CD14-positive monocyte (primary cell): ENCODE measurements at regions not wholly inside any gene's neighbourhood (a gene's known extent, or its start where the extent isn't known, plus 50 kb on each side); places are given as distances from the start of the nearest gene placed in this dataset.

Experiments used
- DNase-seq, 3 donors: peaks; one replicate each; pipeline ENCODE4 v3.0.0-alpha.2; 2011 to 2022
- H2AFZ ChIP-seq: 2 replicates; pipeline ENCODE4 v1.6.0; 2012; ENCODE audit warnings: mild to moderate bottlenecking, low read depth, low read length, inconsistent platforms; ENCODE audit not compliant: insufficient read depth, poor library complexity, severe bottlenecking
- H3K27ac ChIP-seq, 2 donors: 1 replicate in 1 of 2; 2 replicates in 1 of 2; pipeline ENCODE4 v1.5.1; 2012 to 2013; ENCODE audit warnings: low read length in 2 of 2, control low read depth in 1 of 2, inconsistent platforms in 1 of 2, low read depth in 1 of 2, mild to moderate bottlenecking in 1 of 2
- H3K27me3 ChIP-seq, 2 donors: one replicate each; pipeline versions ENCODE4 v1.6.0 to v1.6.1; 2011 to 2013; ENCODE audit warnings: low read length in 2 of 2; ENCODE audit not compliant: control insufficient read depth in 2 of 2, insufficient read depth in 2 of 2
- H3K36me3 ChIP-seq, 2 donors: replicated peaks in 1 of 2; 1 replicate in 1 of 2; 2 replicates in 1 of 2; pipeline versions ENCODE4 v1.5.1 to v1.6.1; 2012 to 2013; ENCODE audit warnings: low read length in 2 of 2, control low read depth in 1 of 2, inconsistent platforms in 1 of 2, mild to moderate bottlenecking in 1 of 2; ENCODE audit not compliant: insufficient read depth in 2 of 2, control insufficient read depth in 1 of 2
- H3K4me1 ChIP-seq, 2 donors: 1 replicate in 1 of 2; 2 replicates in 1 of 2; pipeline versions ENCODE4 v1.5.1 to v1.6.1; 2012 to 2013; ENCODE audit warnings: low read length in 2 of 2, control low read depth in 1 of 2, inconsistent platforms in 1 of 2, mild to moderate bottlenecking in 1 of 2, moderate library complexity in 1 of 2; ENCODE audit not compliant: insufficient read depth in 2 of 2, control insufficient read depth in 1 of 2
- H3K4me2 ChIP-seq: replicated peaks from 2 replicates; pipeline ENCODE3; 2012; ENCODE audit warnings: low read length, moderate library complexity, mild to moderate bottlenecking; ENCODE audit not compliant: poor library complexity, severe bottlenecking; ENCODE audit errors: extremely low read depth
- H3K4me3 ChIP-seq, 3 experiments: fragments of 200-600 bp in 1 of 3; sonication (generic) in 1 of 3; replicated peaks in 1 of 3; 1 replicate in 2 of 3; 2 replicates in 1 of 3; pipeline ENCODE4 v1.5.1; 2011 to 2013; ENCODE audit warnings: low read length in 3 of 3, mild to moderate bottlenecking in 3 of 3, control low read depth in 2 of 3, low read depth in 2 of 3, inconsistent platforms in 1 of 3, moderate library complexity in 1 of 3
- H3K79me2 ChIP-seq: 2 replicates; pipeline ENCODE4 v1.6.0; 2012; ENCODE audit warnings: mild to moderate bottlenecking, control low read depth, inconsistent platforms, low read length, moderate library complexity; ENCODE audit not compliant: insufficient read depth
- H3K9ac ChIP-seq: 2 replicates; pipeline ENCODE4 v1.6.0; 2017; ENCODE audit warnings: low read length, mild to moderate bottlenecking; ENCODE audit not compliant: insufficient read depth, poor library complexity, severe bottlenecking
- H3K9me3 ChIP-seq, 2 donors: replicated peaks in 1 of 2; 1 replicate in 1 of 2; 2 replicates in 1 of 2; pipeline versions ENCODE4 v1.5.1 to v1.6.1; 2012 to 2013; ENCODE audit warnings: low read length in 2 of 2, control low read depth in 1 of 2; ENCODE audit not compliant: control insufficient read depth in 1 of 2, insufficient read depth in 1 of 2
- H4K20me1 ChIP-seq: 2 replicates; pipeline ENCODE4 v1.6.0; 2012; ENCODE audit warnings: mild to moderate bottlenecking, low read length, control low read depth, moderate library complexity; ENCODE audit not compliant: insufficient read depth
- H3K27ac Mint-ChIP-seq, 7 donors: one replicate each; pipeline ENCODE4 v1.8.0; 2020; ENCODE audit warnings: mild to moderate bottlenecking in 7 of 7, mixed read lengths in 7 of 7, moderate library complexity in 6 of 7, inconsistent platforms in 2 of 7
- H3K27me3 Mint-ChIP-seq, 3 donors: one replicate each; pipeline ENCODE4 v1.8.0; 2021 to 2022; ENCODE audit warnings: low read depth in 3 of 3, mild to moderate bottlenecking in 3 of 3, mixed read lengths in 3 of 3, moderate library complexity in 3 of 3, inconsistent platforms in 1 of 3
- H3K36me3 Mint-ChIP-seq, 2 donors: one replicate each; pipeline ENCODE4 v1.8.0; 2020; ENCODE audit warnings: mixed read lengths in 2 of 2, inconsistent platforms in 1 of 2, mild to moderate bottlenecking in 1 of 2
- H3K4me1 Mint-ChIP-seq: one replicate; pipeline ENCODE4 v1.8.0; 2020; ENCODE audit warnings: mild to moderate bottlenecking, mixed read lengths
- H3K4me3 Mint-ChIP-seq, 2 donors: one replicate each; pipeline ENCODE4 v1.8.0; 2020; ENCODE audit warnings: mild to moderate bottlenecking in 2 of 2, mixed read lengths in 2 of 2, moderate library complexity in 1 of 2
- H3K9me3 Mint-ChIP-seq, 7 donors: one replicate each; pipeline ENCODE4 v1.8.0; 2020 to 2022; ENCODE audit warnings: mixed read lengths in 7 of 7, mild to moderate bottlenecking in 6 of 7, moderate library complexity in 6 of 7, inconsistent platforms in 2 of 7
- CTCF ChIP-seq: fragments of 200-600 bp; IDR thresholded peaks from one replicate; pipeline ENCODE4 v1.8.0; 2022; ENCODE audit warnings: antibody characterized with exemption, mild to moderate bottlenecking
- WGBS: methylation state at CpG from one replicate; pipeline ENCODE4 v1.1.5; 2013; ENCODE audit warnings: missing lambda C conversion rate; ENCODE audit not compliant: insufficient coverage; 5-methylcytosine and 5-hydroxymethylcytosine counted together
- intact Hi-C, 2 donors: fragments of 100-400 bp; cut with micrococcal nuclease; formaldehyde crosslinking; loops; one replicate each; pipeline versions ENCODE4 v1.15.0 to v1.15.1; 2023

DNA sequence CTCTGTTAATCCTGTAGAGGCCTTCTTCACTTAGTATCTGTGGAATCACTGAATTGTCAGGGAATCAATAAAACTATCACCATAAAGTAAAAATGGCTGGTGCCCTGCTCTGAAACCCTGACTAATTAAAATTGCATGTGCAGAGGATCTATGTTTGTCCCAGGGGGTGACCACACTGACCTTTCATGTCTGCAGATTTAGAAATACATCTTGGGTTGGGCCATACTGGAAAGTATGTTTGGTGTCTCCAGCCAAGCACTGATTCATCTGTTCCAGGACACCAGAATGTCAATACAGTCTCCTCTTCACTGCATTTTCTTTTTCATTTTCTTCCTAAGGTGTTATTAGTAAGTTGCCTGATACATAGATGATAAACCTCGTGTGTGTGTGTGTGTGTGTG is 490.9 kb upstream of the INTU start:
- intact Hi-C loops, result no loop called here
- Histone ChIP-seq H3K27me3 (no peaks in the 10 kb centered on the region), H3K27ac (no peak overlapping the region), H3K9ac (no peak overlapping the region), H3K36me3 (no peaks in the 10 kb centered on the region), H4K20me1 (no peaks in the 10 kb centered on the region), H2AFZ (no peak overlapping the region), H3K9me3 (peaks cover 0 to 3% of the 10 kb centered on the region in 2 donors), H3K79me2 (no peaks in the 10 kb centered on the region), H3K4me3 (no peak overlapping the region), H3K4me1 (no peaks in the 10 kb centered on the region), H3K4me2 (no peak overlapping the region)
- DNase-seq, result no peak
- Mint-ChIP-seq H3K4me3 (no peak overlapping the region), H3K9me3 (peaks cover 0 to 4% (median 0%) of the 10 kb centered on the region in 7 donors), H3K27me3 (peaks cover 0 to 1% (median 0%) of the 10 kb centered on the region in 3 donors), H3K27ac (no peak overlapping the region), H3K36me3 (no peaks in the 10 kb centered on the region), H3K4me1 (no peaks in the 10 kb centered on the region)
- no peak for TF ChIP-seq CTCF
- no CpG with 5 or more reads among the region's 1 CpG for WGBS

DNA sequence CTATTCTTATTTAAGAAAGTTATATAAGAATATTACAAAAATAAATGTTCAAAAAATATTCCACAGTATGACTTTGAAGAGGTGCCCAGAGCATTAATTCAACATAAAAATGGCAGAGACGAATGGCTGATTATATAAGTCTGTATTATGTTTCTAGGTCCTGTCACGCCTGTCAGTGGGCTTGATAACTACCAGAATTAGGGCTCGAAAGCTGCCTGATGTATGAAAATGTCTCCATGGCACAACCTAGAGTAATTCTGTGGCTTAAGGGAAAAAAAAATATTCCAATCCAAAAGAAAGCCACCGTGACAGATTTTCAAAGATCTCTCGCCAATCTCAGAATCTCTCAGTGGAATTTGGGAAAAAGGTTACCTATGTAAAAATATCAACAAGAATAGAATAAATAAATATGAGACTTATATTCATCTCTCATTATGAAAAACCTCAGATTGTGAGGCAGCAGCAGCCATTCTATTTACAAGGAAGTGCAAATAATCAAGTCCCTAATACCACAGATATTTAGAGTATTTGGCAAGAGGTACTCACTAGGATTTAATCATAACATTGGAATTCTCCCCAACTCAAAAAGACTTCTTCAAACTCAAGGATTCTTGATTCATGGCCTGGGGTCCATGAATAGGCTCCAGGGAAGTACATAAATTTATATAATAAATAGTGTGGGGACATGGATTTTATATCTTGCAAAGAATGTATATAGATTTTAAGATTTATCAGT is 489.1 kb upstream of the INTU start:
- peaks cover 0 to 3% of the 10 kb centered on the region in 2 donors for H3K9me3 ChIP-seq
- no CpG with 5 or more reads among the region's 5 CpGs for WGBS
- H3K4me3 ChIP-seq, result no peak overlapping the region
- H3K79me2 ChIP-seq, result no peaks in the 10 kb centered on the region
- Mint-ChIP-seq H3K27ac (no peak overlapping the region), H3K4me1 (no peaks in the 10 kb centered on the region), H3K27me3 (peaks cover 0 to 1% (median 0%) of the 10 kb centered on the region in 3 donors), H3K9me3 (peaks cover 0 to 5% (median 2%) of the 10 kb centered on the region in 7 donors), H3K4me3 (no peak overlapping the region), H3K36me3 (no peaks in the 10 kb centered on the region)
- H2AFZ ChIP-seq, result no peak overlapping the region
- no peak overlapping the region for H3K27ac ChIP-seq
- intact Hi-C loops, result no loop called here
- H3K4me2 ChIP-seq, result no peak overlapping the region
- H3K9ac ChIP-seq, result no peak overlapping the region
- H3K27me3 ChIP-seq, result no peaks in the 10 kb centered on the region
- no peaks in the 10 kb centered on the region for H3K4me1 ChIP-seq
- H4K20me1 ChIP-seq, result no peaks in the 10 kb centered on the region
- DNase-seq, result no peak
- no peak for TF ChIP-seq CTCF
- no peaks in the 10 kb centered on the region for H3K36me3 ChIP-seq
